NCI-H226 (cell line): ENCODE measurements at regions not wholly inside any gene's neighbourhood (a gene's known extent, or its start where the extent isn't known, plus 50 kb on each side); places are given as distances from the start of the nearest gene placed in this dataset.

Source experiments
- DNase-seq: peaks from one replicate; pipeline ENCODE4 v3.0.0-alpha.2; 2015

DNA sequence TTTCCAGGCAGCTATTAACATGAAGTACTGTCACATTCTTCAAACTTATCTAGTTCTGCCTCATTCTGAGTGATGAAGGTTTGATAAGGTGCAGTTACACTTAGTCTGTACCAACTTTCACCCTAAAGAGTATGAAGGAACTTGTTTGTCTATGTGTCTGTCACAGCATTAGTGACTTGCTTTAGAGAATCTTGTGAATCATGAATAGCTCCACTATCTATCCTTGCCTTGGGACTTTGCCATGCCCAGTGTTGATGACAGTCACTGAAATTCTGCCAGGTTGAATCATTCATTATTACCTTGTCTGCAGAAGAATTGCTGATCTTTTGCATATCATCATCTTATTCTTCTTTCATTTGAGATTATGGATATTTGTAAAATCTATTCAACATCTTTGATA is 50.9 kb upstream of the A1CF start:
- no peak for DNase-seq

GRCh38 chr10:50937230-50937907 is 51.9 kb upstream of the A1CF start:
- DNase-seq: peak; percentile 21

DNA sequence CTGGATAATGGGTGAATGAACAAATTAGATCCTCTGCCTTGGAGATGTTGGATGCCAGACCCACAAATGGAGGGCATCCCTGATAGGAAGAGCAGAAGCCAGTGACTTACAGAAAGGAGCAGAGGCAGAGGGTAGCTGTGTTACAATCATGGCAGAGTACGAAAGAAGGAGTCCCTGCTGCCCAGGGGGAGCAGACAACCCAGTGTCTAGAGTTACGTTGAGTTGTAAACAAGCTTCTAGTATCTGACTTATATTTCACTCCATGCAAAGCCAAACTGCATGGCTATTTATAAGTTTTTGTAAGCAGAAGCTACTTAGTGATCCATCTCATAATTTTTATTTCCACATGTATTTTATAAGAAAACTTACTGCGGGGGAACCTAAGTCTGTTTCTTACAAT is 56.2 kb upstream of the A1CF start:
- DNase-seq: no peak

DNA sequence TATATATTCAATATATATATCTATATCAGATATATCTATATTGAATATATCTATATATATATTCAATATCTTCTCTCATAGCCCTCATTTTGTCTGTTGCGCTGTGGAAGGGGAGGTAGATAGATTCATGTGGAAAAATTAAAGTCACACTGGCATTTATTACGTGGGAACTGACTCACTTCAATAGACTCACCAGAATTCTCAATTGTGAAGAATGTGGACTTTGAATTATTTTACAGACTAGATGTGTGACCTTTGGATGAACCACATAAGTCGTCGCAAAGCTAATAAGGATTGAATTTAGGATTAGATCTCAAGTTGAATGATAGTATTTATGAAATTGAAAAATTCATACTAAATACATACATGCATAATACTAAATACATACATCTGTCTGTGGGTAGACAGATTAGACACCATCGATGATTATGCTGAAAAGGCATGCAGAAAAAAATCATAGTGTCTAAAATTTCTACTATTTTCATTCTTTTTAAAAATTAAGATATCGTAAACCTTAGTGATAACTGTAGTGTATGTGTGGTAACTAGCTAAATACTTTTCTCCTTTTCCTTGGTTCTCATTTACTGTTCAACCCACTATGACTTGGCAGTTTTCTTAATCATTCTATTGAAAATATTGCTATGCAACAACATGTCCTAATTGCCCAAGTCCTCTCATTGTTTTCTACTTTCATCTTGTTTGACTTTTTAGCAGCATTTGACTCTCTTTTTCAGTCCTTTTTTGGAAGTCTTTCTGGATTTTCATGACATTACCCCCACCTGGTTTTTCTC is 61.8 kb upstream of the A1CF start:
- DNase-seq: no peak

- no peak for DNase-seq
These were observed 65.9 kb upstream of the A1CF start for GRCh38 chr10:50951365-50951764.

GRCh38 chr10:50961297-50961696 is 75.9 kb upstream of the A1CF start:
- DNase-seq: no peak

DNA sequence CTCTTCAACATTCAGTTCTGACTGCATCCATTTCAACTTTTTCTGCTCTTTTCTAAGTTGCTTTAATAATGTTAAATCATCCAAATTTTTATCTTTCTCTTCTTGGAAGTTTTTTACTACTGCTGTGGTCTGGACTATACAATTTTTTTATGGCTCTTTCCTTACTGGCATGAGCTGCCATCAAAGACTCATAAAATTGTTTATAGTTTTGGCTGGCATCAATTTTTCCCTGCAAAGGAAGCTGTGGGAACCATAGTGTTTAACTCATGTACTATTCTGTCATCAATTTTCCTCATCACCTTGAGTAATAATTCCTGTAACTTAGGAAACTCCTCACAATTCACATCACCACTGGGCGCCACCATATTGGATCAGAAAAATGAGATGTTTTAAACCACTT is 77.6 kb upstream of the A1CF start:
- no peak for DNase-seq

- no peak for DNase-seq
These were observed 83.1 kb upstream of the A1CF start for GRCh38 chr10:50968386-50969091.

DNA sequence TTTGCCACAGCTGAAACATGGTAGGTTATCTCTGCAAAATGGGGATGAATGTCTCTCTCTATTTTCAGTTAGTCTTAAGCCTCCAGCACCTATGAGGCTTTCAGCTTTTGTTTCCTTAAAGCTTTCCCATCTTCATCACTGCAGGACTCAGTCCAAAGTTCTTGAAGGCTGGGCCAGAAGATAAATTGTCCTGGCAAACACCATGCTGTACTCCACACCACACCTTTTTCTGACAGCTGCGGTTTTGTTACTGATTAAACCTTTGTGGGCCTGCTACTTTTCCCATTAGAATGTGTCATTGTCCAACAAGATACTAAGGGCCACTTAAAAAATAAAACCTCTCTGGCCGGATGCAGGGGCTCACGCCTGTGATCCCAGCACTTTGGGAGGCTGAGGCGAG is 87.2 kb upstream of the A1CF start:
- DNase-seq: no peak

DNA sequence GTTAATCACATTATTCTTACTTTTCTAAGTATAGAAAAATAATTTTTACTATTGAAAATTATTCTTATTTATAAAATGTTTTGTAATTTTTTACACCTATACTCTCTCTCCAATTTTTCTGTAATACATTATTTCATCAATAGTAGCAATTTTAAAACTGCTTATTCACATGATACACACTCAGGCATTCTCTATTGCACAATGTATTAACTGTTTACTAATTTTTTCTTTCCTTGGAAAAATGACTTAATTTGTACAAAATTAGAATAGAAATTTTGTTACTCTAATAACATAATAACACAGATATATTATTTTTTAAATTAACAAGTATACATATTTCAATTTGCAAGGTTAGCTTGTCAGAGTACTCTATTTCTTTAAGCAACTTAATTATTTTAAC is 92.9 kb upstream of the PRKG1 start:
- no peak for DNase-seq

DNA sequence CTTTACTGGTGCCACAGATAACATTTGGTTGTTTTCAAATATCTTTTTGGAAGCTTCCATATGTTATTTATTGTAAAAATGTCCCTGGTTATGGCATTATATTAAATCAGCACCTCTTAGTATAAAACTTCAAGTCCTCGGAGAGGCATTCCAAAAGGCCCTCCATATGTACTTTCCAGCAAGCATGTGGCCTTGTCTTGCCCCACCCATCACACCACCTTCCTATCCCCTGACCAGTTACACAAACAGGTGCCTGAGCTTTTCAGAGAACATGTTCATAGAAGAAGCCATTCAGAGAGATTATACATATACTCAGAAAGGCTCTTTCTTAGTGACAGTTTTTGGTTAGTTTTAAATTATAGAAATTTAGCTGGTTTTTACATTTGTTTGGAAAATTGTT is 92.4 kb upstream of the PRKG1 start:
- DNase-seq: no peak

DNA sequence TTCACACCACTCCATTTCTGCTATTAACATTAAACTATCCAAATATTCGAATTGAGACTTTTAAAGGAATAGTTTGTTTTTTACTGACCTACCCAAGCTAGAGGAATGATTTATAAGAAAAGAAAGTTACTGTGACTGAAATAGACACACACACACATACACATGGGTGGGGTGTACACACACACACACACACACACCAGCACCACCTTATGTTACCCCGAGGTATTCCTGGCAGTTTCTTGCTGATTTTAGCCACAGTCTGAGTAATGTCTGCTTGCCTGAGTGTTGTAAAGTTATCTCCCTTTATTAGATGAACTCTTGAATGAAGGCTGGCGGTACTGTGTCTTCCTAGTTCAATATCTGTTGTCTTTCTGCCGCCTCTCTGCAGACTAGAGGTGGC is 91.3 kb upstream of the PRKG1 start:
- DNase-seq: no peak

DNA sequence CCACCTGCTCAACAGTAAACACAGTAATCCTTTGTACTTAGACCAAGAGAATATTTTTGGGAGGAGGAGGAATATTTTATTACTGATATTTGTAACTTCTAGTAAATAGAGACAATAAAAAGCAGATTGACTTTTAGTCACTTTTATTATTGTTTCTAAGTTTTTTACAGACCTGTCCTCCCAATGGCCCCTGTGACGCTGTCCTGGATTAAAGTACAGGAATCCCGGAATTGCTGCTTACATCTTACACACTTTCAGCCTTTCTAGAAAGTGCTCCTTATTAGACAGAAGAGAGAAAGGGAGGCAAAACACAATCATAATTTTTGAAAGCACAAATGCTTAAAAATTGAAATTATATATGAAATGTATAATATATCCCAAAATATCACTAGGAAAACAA is 86.4 kb upstream of the PRKG1 start:
- no peak for DNase-seq

DNA sequence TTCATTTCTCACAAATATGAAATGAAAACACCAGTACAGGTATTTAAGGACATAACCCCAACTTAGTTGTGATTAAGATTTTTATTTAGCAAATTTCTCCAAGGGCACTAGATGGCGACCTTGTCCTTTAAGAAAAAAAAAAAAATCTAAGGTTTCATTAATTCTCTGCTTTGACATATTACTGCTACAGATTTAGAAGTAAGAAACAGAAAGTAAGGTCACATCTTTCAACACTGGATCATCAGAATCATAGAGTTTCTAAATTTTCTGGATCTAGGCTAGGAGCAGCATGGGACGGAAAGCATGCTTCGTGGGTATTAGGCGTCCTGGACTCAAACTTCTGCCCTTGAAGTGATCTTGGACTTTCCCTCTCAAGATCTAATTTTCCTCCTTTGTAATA is 85.5 kb upstream of the PRKG1 start:
- no peak for DNase-seq

GRCh38 chr10:50990568-50991455 is 83.5 kb upstream of the PRKG1 start:
- no peak for DNase-seq

GRCh38 chr10:50991456-50992355 is 82.6 kb upstream of the PRKG1 start:
- DNase-seq: no peak

DNA sequence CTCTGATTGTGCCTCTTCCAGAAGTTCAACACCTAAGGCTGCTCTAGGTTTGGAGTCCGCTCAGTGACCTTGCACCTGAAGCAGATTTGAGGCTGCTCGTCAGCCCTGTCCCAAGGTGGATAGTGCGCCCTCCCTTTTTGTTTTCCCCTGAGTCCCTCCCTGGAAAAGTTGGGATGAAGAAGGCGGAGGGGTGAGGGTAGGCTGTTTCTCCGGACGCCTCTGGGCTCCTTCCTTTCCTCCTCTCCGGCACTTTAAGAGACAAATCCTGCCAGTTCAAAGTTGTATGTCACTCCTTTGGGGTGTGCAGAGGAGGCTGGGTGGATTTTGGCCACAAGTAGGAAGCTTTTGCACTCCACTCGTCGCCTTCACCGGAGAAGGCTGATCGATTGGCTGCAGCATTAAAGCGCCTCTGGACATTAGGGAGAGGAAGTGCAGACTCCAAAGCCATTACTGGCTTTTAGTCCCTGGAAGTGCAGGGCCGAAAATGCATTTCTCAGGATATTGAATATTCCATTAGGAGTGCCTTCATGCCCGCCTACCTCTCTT is 81.9 kb upstream of the PRKG1 start:
- DNase-seq: no peak

- no peak for DNase-seq
These were observed 81.1 kb upstream of the PRKG1 start for GRCh38 chr10:50992972-50993766.

- DNase-seq: peak; percentile 69
These were observed 80.5 kb upstream of the PRKG1 start for GRCh38 chr10:50993771-50994251.

DNA sequence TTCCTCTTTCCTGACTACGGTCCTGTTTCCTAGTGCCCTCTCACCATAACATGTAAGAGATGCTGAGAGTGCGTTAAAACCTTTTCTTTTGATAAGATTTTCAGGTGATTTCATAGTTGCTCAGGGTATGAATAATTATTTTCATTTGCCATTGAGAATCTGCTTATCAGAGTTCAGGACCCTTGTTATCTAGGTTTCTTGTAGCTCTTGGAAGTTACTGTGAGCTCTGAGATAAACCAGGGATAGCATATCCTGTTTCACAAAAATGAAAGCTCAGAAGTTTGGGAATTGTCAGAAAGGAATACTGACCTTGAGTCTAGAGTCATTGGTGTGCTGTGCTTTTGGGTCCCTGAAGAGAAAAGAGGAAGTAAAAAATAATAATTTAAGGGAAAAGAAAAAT is 76.8 kb upstream of the PRKG1 start:
- DNase-seq: peak; percentile 43

DNA sequence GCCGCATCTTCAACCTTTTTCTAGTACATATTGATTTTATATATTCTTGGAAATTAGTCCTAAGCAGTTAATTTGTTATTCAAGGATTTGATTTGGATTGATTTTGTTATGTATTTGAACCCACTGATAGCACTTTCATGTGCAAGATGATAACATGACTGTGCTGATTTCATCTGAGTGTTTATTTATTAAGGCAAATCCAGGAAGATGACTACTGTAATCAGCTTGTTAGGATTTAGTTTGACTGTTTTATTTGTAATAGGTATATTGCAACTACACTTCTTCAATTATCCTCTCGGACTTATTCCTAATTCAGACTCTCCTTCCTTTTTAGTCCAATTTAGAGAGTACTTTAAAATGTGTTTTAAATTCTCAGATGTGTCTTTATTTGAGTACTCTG is 75.1 kb upstream of the PRKG1 start:
- DNase-seq: no peak
